Left lobe of liver (tissue), 2 donors: ENCODE measurements at regions not wholly inside any gene's neighbourhood (a gene's known extent, or its start where the extent isn't known, plus 50 kb on each side); places are given as distances from the start of the nearest gene placed in this dataset.

Experiments
- ATAC-seq: fragments of 200-7000 bp; cut with Tn5 transposase; one replicate; pipeline ENCODE4 v1.9.1; 2020; ENCODE audit warnings: mild to moderate bottlenecking, moderate library complexity
- DNase-seq: peaks from one replicate; pipeline ENCODE4 v3.0.0-alpha.2; 2020; ENCODE audit warnings: low spot score
- donor health status: DM: no; HTN: no; CAD: no; lungs with moderate emphysema.
- donor health status: DM: no; HTN: yes; CAD: no.

DNA sequence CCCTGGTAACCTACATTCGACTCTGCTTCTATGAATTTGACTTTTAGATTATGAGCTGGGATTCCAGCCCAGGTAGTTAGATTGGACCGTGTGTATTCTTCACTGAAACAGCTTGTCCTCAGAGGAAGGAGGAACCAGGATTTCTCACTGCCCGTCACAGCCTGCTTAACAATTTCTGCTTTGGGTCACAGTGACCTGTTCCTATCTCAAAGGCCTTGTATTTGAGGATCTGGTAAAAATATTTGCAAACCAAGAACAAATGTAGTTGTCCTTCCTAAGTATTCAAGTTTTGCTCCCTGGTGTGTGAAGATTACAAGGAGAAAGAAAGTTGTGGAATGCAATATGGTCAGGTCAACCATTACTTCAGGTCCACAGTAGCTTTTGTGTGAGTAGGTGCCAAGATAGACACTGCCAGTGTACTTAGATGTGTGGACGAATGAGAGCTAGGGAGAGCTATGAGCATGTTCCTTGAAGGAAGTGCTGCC lies 55.1 kb downstream of the KIF4B start:
- DNase-seq = no peak
- no peak for ATAC-seq

GRCh38 chr5:155069961-155070360 lies 56.4 kb downstream of the KIF4B start:
- no peak for ATAC-seq

GRCh38 chr5:155070781-155071180 lies 57.2 kb downstream of the KIF4B start:
- DNase-seq (no peak), ATAC-seq (no peak)

More at GRCh38 chr5:155069961-155070360, 56.4 kb downstream of the KIF4B start:
- no peak for DNase-seq

DNA sequence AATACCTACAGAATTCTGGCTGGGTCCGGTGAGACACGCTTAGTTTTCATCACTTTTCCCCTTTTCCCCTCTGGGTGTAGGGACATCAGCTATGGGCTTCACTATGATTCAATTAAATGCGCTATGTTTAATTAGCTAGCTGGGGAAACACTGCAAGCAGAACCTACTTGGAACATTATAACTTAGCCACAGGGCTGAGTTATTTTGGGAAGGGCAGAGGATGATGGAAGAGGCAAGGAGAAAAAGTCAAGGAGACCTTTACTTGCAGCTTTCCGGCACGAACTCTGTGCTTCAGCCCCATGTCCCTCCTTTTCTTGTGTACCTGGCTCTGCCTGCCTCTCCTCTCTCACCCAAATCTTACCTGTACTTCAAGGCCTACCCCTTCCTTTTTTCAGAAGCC lies 62.8 kb downstream of the KIF4B start:
- no peak for ATAC-seq
- DNase-seq = no peak

GRCh38 chr5:155079698-155080097 lies 66.1 kb downstream of the KIF4B start:
- no peak for DNase-seq
- ATAC-seq = no peak

- DNase-seq = no peak
- peak; percentile 65 for ATAC-seq
Measured at GRCh38 chr5:155080721-155081120, 67.2 kb downstream of the KIF4B start.

- no peak for ATAC-seq
Measured at GRCh38 chr5:155081618-155082017, 68.1 kb downstream of the KIF4B start.

GRCh38 chr5:155082401-155082800 lies 68.8 kb downstream of the KIF4B start:
- DNase-seq = no peak
- no peak for ATAC-seq

More at GRCh38 chr5:155081618-155082017, 68.1 kb downstream of the KIF4B start:
- DNase-seq = no peak

DNA sequence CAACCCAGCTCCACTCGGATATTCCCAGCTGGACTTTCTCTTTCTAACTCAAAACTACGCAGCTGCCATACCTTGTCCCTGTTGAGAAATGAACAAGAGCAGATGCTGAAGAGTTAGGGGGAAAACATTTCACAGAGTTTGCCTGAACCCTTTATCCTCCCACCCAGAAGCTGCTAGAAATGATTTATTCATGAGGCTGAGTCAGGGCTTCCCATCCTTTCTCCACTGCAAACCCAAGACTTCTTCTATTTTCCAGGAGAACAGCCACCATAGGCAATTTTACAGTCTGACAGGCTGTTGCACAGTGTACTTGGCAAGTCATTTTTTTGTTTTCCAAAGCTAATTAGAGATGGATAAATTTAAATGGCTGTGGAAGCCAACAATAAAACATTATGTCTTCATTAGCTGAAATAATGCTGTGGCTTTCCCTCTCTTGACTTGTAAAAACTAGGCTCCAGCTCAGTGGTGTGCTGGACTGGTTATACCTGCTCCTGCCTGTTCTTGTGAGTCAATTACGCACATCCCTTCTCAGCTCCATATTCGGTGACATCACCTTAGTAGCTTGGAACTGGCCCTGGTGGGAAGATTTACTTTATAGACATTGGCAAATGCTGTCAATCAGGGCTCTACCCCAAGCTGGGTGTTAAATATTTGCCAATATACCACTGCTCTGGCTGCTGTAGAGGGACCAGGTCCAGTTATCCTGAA lies 71.9 kb downstream of the KIF4B start:
- ATAC-seq (no peak), DNase-seq (no peak)

- DNase-seq (no peak), ATAC-seq (no peak)
Measured at GRCh38 chr5:155087036-155087435, 73.5 kb downstream of the KIF4B start.

DNA sequence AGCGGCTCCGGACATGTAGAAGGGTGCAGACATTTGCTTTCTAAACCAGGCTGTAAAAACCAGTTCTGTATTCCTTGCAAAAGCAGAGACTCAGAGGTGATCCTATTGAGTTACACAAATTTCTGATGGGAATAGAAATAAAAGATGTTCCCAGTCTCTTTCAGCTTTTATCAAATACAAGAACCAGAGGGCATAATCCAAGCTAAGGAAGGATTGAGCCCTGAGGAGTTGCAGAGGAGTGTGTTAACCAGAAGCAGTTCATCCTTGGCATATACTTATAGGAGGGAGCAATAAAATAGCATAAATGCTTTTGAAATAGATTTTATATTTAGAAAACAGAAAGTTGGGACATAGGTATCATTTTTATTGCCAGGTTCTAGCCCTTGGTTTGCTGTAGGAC lies 75.3 kb downstream of the KIF4B start:
- DNase-seq (no peak), ATAC-seq (no peak)

DNA sequence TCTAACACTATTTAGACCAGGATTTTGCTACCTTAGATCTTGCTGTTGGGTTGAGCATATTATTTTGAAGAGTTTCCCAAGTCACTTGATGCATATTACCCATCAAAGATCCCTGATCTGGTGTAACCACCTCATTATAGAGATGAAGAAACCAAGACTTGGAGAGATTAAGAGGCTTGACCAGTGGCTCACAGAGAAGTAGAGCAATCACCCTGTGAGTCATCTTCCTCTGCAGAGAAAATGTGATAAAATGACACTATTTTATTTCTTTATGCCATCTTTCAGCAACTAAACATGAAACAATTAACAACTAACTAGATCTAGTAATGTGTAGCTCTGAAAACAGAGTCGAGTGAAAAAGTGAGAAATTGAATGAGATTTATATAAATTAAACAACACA lies 76.1 kb downstream of the KIF4B start:
- no peak for ATAC-seq
- DNase-seq = no peak

- ATAC-seq (no peak), DNase-seq (no peak)
Measured at GRCh38 chr5:155091063-155091648, 77.6 kb downstream of the KIF4B start.

DNA sequence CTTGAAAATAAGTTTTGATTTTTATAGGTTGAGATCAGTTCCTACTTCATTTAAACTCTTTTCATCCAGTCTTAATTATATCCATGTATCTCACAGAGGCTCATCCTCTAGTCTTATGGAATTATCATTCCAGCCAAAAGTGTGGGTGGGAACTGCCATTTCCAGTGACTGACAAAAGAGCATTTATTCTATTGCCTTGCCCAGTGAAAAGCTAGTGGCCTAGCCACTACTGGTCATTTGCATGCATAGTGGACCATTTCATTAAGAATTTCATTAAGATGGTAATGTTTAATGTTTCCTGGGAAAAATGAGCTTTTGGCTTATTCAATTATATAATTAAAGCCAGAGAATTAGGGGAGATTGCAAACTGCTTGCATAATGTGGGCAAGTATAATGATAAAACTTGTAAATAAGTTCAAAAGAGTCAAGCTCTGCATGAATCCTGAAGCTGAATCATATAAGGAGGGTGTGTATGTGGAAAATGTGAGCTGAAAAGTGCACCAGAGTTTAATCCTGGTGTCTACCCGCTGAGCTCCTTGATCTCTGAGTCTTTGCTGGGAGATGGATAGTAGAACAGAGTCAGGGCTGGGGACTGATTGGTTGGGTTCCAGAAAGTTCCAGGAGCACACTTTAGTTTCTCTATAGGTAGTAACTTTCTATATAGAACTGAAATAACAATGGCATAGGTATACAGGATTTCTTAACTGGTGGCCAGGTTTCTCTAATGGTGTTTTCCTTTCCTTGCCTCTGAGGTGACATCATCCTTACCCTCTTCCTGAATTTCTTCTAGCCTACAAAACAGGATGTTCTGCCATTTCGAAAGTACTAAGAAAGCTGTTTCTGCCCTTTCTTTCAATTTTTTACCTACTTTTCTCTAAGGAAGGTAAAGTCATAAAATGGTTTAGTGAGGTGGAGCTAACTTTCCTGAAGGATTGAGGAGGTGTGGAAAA lies 78.5 kb downstream of the KIF4B start:
- ATAC-seq = no peak

GRCh38 chr5:155094455-155094854 lies 80.9 kb downstream of the KIF4B start:
- ATAC-seq = no peak
- DNase-seq = no peak

More for the DNA sequence above, 78.5 kb downstream of the KIF4B start:
- no peak for DNase-seq

DNA sequence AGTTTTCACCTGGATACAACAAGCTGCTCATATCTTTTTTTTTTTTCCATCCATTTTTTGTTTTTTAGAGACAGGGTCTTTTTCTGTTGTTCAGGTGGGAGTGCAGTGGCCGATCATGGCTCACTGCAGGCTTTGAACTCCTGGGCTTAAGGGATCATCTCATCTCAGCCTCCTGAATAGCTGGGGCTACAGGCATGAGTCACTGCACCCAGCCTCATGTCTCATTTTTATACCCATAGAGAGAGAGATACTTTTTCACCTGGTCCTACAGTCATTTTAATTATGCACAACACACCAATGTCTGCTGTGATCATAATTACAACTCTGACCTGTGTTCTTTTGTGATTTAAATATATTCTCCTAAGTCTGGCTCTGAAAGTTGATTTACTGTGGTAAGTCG lies 84.4 kb downstream of the KIF4B start:
- DNase-seq = no peak
- ATAC-seq = no peak

DNA sequence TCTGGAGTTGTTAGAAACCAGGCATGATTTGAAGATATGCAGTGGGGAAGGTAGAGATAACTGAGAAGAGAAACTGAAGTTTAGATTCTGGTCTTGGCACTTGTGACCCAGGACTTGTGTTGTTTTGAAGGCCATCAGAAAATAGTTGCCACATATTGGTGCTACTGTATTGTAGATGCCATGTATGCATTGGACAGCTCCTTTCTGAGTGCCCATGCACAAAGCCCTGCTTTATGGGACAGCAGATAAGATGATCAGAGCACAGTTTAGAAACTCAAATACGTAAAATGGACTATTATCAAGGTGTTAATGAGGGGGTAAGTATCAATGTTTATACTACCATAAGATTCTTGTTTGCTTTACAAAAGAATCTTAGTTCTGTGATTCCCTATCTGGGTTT lies 84.9 kb downstream of the KIF4B start:
- ATAC-seq = peak; percentile 25
- DNase-seq = no peak

GRCh38 chr5:155101697-155102096 lies 88.1 kb downstream of the KIF4B start:
- ATAC-seq (no peak), DNase-seq (no peak)

DNA sequence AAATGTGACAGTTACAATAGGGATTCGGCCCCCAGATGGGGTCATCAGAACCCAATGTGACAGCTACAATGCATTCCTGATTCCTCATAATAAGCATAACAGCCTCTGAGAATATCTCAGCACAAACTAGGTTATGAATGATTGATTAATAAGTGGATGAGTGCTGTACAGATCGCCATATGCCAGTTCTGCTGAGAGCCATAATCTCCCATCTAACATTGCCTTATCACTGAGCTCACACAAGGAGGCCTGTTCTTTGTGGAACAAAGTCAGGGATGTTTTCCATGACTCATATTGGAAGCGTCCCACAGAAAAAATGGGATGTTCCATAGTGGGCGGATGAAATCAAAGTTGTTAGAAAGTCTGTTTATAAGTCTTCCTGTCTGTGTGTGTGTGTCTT lies 89.6 kb downstream of the KIF4B start:
- ATAC-seq (no peak), DNase-seq (no peak)

DNA sequence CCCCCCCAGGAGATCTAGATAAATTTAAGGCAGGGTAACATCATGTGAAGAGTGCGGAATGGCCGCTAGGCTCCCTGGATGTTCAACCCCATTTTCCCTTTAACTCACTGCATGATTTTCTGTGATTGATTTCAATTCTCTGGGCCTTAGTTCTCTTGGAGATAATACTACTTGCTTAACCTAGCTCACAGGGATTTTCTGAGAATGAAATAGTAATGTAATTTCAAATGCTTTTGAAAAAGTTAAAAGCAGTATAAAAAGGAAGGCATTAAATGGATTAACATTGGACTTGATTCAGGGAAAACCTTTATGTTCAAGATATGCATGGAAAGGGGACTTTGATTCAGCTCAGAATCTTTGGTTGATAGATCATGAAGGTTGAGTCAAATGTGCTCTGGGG lies 90.9 kb downstream of the KIF4B start:
- ATAC-seq (no peak), DNase-seq (no peak)

- DNase-seq (no peak), ATAC-seq (no peak)
Measured at GRCh38 chr5:155106221-155106620, 92.7 kb downstream of the KIF4B start.

DNA sequence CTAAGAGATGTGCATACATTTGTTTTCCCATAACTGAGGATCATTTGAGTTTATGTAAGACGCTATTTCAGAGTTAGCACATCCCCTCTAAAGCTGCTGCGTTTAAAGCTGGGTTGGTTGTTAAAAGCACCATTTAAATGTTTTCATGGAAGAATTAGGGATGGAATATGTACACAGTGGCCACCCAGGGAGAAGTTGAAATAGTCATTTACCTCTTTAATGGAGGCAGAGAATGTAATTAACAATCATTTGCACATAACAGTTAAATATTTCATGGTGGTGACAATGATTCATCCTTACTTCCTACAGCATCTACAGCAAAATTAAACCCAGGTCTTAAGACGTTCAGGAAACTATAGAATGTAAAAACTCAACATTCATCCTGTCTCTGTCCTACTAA lies 100.3 kb downstream of the KIF4B start:
- DNase-seq (no peak), ATAC-seq (no peak)
